ENCODE measurements at regions not wholly inside any gene's neighbourhood (a gene's known extent, or its start where the extent isn't known, plus 50 kb on each side); places are given as distances from the start of the nearest gene placed in this dataset.

DNA sequence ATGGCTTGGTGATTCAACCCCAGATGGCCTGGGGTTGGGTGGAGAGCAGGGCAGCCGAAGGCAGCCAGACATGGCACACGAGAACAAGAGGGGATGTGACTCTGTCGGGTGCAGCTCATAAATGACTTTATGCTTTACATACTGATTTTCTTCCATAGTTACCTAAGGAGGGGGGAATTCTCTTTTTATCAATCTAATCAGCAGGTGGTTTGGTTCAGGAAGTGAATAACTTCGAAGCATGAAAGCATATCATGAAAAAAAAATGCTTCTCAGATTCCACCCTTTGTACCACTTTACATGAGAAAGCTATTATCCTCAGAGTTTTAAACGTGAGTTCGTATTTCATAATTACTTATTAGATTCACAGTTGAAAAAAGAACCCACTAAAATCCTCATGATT, 908.9 kb upstream of the LCORL start:
- no peak for DNase-seq

DNA sequence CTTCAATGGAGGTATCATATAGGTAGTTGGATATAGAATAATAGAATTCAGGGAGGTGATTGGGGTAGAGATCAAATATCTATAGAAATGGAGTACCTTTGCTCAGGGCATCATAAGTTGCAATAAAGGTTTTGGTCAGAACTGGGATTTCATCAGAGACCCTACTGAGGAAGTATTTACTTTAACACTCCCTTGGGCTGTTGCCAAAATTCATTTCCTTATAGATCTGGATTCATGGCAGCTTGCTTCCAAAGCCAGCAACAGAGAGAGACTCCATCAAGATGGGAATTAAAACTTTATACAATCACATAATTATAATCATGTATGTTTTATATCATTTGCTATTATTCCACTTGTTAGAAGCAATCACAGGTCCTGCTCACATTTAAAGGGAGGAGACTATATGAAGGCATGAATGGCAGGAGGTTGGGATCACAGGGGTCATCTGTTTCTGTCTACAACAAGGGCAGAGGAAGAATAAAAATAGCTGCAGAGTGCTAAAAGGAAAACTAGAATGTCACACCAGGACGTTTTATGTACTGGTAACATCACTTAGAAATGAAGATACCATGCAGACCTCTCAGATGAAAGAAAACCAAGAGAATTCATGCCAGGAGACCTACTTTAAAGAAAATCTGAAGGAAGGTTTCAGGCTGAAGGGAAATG, 902.1 kb upstream of the LCORL start:
- no peak for DNase-seq

DNA sequence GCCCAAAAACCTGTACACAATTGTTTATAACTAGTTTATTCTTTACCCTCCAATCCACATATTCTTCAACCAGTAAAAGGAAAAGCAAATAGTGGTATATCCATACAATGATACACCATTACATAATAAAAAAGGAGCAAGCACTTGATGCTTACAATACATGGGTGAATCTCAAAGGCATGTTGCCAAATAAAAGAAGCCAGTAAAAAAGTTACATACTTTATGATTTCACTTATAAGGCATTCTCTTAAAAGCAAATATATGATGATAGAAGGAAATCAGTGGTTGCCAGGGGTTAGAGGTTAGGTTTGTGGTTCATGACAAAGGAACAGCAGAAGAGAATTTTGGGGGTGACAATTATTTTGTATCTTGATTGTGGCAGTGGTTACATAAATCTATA, 896.1 kb upstream of the LCORL start:
- no peak for DNase-seq

DNA sequence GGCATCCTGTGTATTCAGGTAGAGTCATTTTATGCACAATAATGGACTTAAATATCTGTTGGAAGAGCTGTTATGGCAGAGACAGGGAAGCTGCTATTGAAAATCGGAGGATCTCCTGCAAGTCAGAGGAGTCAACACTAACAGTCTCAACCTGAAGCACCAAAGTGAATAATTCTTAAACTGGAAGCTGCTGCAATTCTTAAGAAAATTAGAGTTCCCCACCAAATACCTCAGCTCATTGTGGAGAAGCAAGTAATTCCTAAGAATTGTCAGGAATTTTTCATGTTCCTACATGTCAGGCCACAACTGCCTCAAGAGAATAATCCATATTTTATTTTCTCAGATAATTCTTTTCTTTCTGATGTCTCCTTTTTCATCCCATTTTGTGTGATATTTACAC, 892.6 kb upstream of the LCORL start:
- DNase-seq: no peak

DNA sequence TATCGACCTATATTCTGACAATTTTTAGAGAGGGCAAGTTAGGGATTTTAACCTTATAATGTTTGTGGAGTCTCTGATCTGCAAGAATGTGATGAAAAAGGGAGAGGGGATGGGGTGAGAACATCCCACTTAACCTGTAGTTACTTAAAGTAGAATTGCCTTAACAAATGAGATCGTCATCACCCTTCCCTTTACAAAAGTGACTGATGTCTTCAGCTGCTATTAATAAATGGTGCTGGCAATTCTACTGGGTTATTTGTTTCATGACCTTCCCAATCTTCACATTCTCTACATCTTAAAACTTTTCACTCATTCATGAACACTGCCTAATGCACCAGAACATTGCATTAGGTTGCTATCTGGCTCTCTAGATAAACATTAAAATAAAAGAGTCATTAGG, 873.4 kb upstream of the LCORL start:
- DNase-seq: no peak

DNA sequence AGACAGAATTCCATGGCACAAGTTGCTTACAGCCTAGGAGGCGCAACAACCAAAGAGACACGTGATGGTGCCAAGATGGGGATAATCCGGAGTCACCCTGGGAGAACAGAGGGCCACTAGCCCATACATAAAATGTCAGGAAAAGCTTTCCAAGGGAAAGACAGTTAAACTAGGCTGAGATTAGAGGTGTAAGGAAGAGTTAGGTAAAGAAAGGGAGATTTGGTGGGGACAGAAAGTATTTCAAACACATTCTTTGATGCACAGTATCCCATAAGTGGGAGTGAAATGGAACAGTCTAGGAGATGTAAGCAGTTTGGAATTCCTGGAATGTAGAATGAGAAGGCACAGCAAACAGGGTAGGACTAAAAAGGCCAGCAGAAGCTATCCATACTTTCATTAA, 860.9 kb upstream of the LCORL start:
- no peak for DNase-seq

DNA sequence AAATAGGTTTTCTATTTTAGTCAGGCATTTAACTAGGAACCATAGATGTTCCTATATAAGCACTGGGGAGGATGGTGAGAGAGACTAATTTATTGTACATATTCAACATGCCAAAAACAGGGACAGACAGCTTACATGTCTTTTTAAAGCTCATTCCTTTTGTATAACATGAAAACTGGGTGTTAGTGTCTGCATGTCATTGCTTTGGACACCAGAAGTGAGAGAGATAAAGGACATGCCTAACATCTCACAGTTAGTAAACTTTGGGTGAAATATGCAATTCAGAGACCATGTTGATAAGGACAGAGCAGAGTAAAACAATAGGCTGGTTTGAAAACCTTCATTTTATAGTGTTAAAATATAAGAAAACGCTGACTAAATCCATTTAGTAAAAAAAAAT, 860.0 kb upstream of the LCORL start:
- DNase-seq: no peak

DNA sequence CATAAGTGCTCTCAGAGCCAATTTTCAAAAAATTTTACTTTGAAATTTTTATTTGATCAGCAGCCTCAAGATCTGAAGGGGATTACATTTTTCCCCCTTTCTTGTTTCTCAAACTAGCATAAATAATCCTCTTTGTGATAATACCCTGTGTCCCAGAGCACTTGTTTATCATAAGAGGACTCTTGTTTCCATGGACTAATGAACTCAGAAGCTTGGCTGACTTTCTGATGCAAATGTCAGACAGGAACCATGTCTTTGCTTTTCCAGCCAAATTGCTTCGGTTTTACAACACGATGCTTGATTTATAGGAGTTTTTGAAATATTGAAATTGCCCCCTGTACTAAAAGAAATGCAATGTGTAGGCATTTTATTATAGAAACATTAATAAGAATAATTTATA, 859.3 kb upstream of the LCORL start:
- DNase-seq: no peak

DNA sequence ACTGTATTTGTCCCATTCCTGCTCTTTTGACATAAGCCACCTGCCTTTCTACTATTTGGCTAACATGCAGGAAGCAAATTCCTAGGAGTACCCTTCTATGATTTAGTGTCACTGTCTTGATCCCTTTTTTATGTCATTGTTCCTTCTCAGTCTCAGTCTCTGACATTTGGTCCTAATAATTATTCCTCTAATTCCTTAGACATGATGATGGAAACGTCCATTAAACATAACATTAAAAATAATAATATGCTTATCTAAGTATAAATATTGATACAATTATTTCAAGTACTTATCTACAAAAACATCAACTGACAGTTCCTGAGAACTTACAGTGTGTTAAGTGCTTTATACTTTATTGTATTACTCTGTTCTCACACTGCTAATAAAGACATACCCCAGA, 857.0 kb upstream of the LCORL start:
- DNase-seq: no peak

DNA sequence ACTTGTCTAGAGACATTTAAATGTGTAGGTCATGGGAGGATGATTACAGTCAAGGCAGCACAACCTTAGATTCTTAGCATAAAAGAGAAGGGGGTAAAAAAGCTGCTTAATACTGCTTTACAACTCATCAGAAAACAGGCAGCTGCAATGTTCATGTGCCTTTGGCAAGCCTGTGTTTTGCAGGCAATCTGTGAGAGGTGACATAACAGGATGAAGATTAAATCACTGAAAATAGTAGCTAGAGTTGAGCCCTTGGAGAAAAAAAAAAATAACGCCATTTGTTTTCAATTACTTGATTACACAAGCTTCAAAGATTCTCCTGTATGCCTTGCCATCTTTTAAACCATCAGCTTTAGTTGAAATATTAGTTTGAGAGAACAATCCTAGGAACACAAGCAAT, 847.6 kb upstream of the LCORL start:
- no peak for DNase-seq

DNA sequence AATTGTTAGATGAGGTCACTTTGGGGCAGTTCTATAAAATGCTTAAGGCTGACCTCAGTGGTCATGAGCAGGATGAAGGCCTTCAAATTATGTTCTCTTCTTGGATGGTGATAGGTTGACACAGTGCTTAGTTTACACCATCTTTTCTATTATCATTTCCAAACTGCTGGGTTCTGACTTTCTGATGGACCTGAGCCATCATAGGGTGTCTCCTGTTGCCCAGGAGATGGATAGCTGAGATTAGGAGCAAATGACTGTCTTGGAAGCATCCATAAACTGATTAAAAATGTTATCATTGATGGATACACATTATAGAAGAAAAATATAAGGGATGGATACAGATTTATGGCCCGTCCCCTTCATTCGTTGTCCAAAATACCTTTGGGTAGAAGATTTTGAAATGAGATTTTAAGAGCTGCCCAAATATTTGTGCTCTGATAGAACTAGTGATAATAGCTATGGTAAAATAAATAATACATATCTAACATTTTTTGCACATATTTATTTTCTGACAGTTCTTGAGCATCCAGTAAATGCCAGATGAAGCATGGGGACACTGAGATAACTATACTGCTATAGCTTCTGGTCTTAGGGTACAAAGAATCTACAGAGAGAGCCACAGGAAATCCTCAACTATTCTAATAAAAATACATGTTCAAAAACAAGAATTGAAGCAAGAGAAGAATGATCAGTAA, 839.4 kb upstream of the LCORL start:
- DNase-seq: no peak

DNA sequence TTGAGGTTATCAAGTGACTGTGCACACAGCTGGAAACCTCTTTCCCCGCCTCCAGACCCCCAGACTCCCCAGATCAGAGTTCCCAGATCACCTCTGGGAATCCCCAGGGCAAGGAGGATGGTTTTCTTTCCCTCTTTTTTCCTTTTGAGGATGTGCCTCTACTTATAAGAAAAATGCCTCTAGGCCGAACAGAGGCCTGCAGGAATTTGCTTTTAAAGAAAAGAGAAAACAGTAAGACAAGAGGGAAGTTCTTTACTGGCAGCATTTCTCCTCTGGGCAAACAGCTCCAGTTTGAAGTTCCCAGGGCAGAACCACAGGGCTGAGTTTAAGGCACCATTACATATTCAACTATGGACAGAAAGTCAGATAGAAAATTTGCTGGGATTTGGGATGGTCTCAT, 837.9 kb upstream of the LCORL start:
- no peak for DNase-seq

DNA sequence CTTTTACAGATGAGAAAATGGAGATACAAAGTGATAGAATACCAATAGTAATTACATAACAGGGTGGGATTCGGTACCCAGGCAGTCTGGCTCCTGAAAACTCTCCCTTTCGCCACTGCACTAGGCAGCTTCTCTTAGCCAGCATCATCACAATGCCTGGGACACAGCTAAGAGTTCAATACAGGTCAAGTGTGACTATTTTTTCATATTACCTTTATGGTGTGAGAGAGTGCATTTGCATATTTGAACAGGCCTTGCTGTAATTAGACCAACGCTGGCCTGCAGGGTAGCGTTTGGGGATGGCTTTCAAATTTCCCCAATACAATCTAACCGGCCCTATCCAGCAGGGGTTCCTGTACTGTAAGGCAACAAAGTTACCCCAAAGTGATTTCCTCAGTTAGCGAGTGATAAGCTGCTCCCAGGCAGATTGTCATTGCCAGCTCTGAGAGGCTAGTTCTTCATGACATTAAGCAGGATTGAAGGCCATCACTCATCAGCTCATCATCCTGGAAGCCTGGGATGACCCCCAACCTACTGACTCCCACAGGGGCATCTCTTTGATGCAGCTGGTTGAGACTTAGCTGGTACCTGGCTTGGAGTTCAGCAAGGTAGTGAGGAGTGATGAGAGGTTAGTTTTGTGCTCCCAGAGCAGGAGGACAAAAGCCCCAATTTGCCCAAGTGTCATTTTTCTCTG, 836.8 kb upstream of the LCORL start:
- DNase-seq: no peak

DNA sequence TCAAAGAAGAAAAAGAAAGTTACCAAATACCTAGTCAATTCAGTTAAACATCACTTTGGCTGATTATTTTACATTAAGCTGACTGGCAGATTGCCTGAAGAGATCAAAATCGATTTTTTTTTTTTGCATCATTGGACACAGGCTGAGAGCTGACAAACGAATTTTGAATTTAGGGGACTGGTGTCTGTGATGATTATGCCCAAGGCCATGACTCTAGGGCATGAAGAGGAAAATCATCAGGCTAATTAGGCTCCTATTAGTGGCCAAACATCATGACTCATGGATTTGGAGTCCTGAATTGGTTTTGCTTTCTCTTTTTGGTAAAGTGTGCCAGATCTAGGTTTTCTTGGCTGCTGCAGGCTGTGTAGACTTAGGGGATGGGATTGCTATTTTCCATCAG, 829.3 kb upstream of the LCORL start:
- DNase-seq: no peak

DNA sequence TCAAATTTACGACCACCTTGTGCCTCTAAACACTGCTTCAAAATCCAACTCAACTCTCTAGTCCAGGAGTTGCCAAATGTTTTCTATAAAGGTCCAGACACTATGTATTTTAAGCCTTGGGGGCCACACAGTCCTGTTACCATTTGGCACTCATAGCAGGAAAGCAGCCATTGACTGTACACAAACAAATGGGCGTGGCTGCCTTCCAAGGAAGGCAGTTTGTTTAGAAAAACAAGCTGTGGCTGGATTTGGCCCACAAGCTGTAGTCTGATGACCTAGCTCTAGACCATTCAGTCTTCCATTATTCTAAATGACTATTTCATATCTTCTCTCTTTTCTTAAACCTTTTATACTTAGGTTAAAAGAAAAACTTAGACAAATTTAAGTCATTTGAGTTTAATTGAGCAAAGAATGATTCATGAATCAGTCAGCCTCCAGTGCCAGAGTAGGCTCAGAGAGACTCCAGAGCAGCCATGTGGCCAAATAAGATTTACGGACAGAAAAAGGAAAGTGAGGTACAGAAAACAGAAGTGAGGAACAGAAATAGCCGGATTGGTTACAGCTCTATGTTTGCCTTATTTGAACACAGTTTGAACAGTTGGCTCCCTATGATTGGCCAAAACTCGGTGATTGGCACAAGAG, 825.8 kb upstream of the LCORL start:
- DNase-seq: no peak

DNA sequence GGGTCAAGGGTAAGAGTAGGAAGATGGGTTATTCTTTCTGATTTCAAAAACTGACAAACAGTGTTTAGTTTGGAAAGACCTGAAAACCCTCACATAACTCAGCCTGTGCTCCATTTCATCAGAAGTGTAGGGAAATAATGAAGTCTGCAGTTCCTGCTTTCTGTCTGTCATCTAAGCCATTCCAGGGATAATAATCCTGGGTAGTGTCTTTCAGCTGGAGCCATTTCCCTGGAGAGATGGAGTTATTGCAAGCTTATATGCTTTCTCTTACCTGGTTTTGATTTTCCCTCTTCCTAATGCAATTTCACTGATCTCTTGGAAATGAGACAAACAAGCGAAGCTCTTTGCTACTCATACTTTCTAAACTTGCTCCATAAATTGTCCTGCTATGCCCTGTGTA, 824.8 kb upstream of the LCORL start:
- no peak for DNase-seq

DNA sequence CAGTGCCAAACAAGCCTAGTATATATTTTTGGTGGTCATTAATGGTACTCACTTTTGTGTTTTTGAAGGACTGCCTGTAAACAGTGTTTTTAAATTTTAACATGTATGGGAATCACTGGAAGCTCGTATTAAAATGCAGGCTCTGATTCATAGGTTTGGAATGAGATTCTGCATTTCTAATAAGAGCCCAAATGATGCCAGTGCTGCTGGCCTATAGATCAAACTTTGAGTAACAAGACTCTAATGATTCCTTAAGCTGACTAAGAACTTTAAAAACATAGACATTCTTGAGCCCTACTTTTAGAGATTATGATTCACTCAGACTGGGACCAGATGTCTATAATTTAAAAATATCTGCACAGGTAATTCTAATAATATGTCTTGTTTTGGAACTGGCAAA, 823.2 kb upstream of the LCORL start:
- DNase-seq: no peak

DNA sequence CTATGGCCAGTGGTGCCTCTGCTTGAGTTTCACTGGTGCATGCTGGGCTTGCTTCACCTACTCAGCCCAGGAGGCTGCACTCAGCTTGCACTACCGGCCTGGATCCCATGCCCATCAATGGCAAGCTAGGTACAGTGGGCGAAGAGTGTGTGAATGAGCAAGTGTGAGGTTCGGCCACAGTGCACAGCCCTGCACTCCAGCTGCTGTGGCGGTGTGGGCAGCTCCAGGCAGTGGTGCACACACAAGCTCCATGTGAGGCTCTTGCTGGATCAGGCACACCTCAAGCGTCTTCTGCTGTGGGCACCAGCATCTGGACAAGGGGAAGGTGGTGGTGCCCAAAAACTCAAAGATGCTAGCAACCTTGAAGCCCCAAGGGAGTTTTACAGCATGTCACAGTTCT, 820.9 kb upstream of the LCORL start:
- no peak for DNase-seq

DNA sequence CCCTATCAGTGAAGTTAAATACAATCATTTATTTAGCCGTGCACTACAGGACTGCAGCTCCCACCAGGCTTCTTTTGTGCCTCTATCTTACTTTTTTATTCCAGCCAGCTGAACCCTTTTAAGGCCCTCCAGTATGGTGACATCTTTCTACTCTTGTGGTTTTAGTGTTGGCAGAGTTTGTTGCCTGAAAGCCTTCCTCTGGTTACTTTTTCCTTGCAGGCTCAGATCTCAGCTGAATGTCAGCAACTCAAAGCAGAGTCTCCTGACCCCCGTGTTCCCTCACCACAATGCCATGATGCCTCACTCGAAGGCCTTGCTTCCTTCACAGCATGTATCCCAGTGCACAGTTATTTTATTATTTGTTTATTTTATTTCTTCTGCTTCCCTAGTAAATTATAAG, 818.9 kb upstream of the LCORL start:
- no peak for DNase-seq

DNA sequence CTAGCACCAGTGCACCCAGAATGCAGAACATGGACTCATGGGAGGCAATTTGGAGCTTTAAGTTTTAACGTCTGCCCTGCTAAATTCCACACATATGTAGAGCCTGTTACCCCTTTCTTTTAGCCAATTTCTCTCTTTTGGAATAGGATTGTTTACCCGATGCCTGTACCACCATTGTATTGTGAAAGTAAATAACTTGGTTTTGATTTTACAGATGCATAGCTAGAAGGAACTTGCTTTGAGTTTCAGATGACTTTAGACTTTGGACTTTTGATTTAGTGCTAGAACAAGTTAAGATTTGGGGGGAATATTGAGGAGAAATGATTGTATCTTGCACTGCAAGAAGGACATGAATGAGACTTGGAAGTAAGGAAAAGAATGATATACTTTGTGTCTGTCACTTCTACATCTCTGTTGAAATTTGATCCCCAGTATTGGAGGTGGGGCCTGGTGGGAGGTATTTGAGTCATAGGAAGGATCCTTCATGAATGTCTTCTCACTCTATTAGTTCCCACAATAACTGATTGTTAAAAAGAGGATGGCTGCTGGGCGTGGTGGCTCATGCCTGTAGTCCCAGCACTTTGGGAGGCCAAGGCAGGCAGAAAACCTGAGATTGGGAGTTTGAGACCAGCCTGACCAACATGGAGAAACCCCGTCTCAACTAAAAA, 794.8 kb upstream of the LCORL start:
- no peak for DNase-seq

DNA sequence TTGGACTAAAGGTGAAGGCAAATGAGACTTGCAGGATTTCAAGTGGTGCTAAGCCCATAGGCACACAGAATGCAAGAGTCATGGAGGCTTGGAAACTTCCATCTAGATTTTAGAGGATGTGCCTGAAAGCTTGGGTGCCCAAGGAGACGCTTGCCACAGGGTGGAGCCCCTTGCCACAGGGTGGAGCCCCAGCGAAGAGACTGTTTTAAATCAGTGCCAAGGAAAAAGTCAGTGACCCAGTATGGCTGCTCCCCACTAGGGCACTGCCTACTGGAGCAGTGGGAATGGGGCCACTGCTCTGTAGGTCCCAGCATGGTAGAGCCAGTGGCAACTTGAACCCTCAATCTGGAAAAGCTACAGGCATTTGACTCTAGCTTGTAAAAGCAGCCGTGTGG, 794.2 kb upstream of the LCORL start:
- no peak for DNase-seq

DNA sequence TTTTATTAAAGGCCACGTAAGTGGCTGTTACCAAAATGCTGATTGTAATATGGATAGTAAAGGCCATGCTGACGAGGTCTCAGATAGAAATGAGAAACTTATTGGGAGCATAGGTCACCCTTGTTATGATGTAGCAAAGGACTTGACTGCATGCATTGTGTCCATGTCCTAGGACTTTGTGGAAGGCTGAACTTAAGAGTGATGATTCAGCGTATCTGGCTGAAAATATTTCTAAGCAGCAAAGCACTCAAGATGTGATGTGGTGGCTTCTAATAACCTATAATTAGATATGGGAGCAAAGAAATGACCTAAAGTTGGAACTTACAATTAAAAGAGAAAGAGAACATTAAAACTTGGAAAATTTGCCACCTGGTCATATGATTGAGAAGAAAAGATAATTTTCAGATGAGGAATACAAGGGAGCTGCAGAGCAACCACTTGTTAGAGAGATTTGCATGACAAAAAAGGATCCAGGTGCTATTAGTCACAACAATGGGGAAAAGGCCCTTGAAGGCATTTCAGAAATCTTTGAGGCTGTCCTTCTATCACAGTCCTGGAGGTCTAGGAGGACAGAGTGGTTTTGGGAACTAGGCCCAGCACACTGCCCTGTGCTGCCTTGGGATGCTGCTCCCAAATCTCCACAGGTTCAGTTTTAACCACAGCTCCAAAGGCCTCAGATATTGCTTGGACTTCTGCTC, 793.7 kb upstream of the LCORL start:
- DNase-seq: no peak

DNA sequence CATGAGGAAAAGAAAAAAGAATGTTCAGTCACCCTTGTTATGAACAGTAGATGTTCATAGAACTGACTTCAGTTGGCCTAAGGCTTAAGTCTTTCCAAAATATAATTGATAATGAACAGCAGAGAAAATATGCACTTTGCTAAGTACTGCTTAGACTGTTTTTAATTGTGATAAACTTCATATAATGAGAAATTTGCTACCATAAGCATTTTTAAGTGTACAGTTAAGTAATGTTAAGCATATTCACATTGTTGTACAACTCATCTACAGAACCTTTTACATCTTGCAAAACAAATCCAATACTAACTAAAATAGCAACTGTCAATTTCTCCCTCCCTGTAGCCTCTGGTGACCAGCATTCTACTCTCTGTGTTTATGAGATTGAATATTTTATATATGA, 792.2 kb upstream of the LCORL start:
- DNase-seq: no peak

Measured in activated gamma-delta T cell treated with Interleukin-2 at 50 U/mL for 16 hours (primary cell).